GM23248 (cell line): ENCODE measurements at regions not wholly inside any gene's neighbourhood (a gene's known extent, or its start where the extent isn't known, plus 50 kb on each side); places are given as distances from the start of the nearest gene placed in this dataset.

Experiments
- EZH2 ChIP-seq: fragments of 200-600 bp; sonication (generic); IDR thresholded peaks from 2 replicates; pipeline ENCODE4 v1.6.1; 2018; ENCODE audit warnings: antibody characterized with exemption, mild to moderate bottlenecking; ENCODE audit not compliant: insufficient read depth, poor library complexity, severe bottlenecking
- EZH2phosphoT487 ChIP-seq: fragments of 200-600 bp; sonication (generic); IDR thresholded peaks from 2 replicates; pipeline ENCODE4 v1.6.1; 2018; ENCODE audit warnings: antibody characterized with exemption, moderate library complexity, mild to moderate bottlenecking, low read depth; ENCODE audit not compliant: insufficient read depth

DNA sequence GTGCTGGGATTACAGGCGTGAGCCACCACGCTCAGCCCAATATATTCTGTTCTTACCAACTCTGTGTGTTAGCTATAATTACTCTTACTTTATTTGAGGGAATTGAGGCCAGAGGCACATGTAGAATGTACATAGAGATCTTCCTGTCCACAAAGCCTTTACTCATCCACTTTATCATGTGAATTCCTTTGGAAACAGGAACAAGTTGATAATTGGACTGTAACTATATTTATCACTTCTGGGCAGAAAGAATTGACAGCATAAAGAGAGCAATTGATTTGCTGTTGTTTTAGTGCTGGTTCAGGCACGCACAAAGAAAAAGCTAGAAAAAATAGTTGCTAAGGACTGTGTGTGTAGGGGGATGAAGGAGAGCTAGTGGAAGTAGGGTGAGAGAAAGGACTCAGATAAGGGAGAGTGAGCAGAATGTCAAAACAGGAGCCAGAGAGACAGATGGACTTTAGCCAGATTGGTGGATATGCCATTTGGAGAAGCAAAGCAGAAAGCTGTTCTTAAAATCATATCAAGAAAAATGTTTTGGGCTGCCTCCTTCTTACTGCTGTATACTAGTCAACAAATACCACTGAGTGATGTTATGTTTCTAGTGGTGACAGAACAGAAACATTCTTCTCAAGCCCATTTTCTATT lies 929.8 kb upstream of the CNTN5 start:
- TF ChIP-seq EZH2 (no peak), EZH2phosphoT487 (no peak)
